ENCODE measurements at regions not wholly inside any gene's neighbourhood (a gene's known extent, or its start where the extent isn't known, plus 50 kb on each side); places are given as distances from the start of the nearest gene placed in this dataset.

GRCh38 chr20:4373454-4373853, 124.4 kb upstream of the ADRA1D start:
- TF ChIP-seq CTCF (IDR thresholded peaks at IDR 0.05) (no peak), POLR2A (IDR thresholded peaks at IDR 0.05) (no peak)

Data from uterus (tissue), 2 donors.